ENCODE measurements at regions not wholly inside any gene's neighbourhood (a gene's known extent, or its start where the extent isn't known, plus 50 kb on each side); places are given as distances from the start of the nearest gene placed in this dataset.
"Not testable (repeated sequence)": the region's sequence is repeated elsewhere in the genome, so short reads cannot be mapped to it uniquely, and the experiment has no call there.

GRCh38 chr9:34907044-34907443 is 51.0 kb upstream of the PHF24 start:
- no peak for DNase-seq

GRCh38 chr9:34899535-34900158 is 58.4 kb upstream of the PHF24 start:
- peak; percentile 76 for DNase-seq

GRCh38 chr9:34898846-34899245 is 59.2 kb upstream of the PHF24 start:
- DNase-seq: no peak

GRCh38 chr9:34896112-34896511 is 62.0 kb upstream of the PHF24 start:
- DNase-seq: no peak

- DNase-seq: no peak
Measured at GRCh38 chr9:34892886-34893285, 65.2 kb upstream of the PHF24 start.

GRCh38 chr9:34891386-34891785 is 66.7 kb upstream of the PHF24 start:
- DNase-seq: no peak

GRCh38 chr9:34887841-34888240 is 70.2 kb upstream of the PHF24 start:
- no peak for DNase-seq

- DNase-seq: no peak
Measured at GRCh38 chr9:34884747-34885189, 73.3 kb upstream of the PHF24 start.

- DNase-seq: no peak
Measured at GRCh38 chr9:34876096-34876495, 82.0 kb upstream of the PHF24 start.

GRCh38 chr9:34869390-34869789 is 88.7 kb upstream of the PHF24 start:
- no peak for DNase-seq

GRCh38 chr9:34866614-34867013 is 91.5 kb upstream of the PHF24 start:
- no peak for DNase-seq

GRCh38 chr9:34863426-34863825 is 94.7 kb upstream of the PHF24 start:
- no peak for DNase-seq

- no peak for DNase-seq
Measured at GRCh38 chr9:34862836-34863235, 95.2 kb upstream of the PHF24 start.

GRCh38 chr9:34862043-34862442 is 96.0 kb upstream of the PHF24 start:
- DNase-seq: no peak

- not testable (repeated sequence) for DNase-seq
Measured at GRCh38 chr9:34855016-34855415, 103.1 kb upstream of the PHF24 start.

- DNase-seq: no peak
Measured at GRCh38 chr9:34830068-34830467, 120.1 kb upstream of the CCL21 start.

GRCh38 chr9:34826999-34827538 is 117.1 kb upstream of the CCL21 start:
- no peak for DNase-seq

- no peak for DNase-seq
Measured at GRCh38 chr9:34825775-34826174, 115.8 kb upstream of the CCL21 start.

GRCh38 chr9:34823778-34824177 is 113.8 kb upstream of the CCL21 start:
- no peak for DNase-seq

GRCh38 chr9:34810187-34810524 is 100.2 kb upstream of the CCL21 start:
- DNase-seq: no peak

GRCh38 chr9:34809504-34810186 is 99.7 kb upstream of the CCL21 start:
- no peak for DNase-seq

- no peak for DNase-seq
Measured at GRCh38 chr9:34802916-34803315, 93.0 kb upstream of the CCL21 start.

GRCh38 chr9:34797367-34797766 is 87.4 kb upstream of the CCL21 start:
- no peak for DNase-seq

GRCh38 chr9:34796924-34797323 is 87.0 kb upstream of the CCL21 start:
- DNase-seq: no peak

GRCh38 chr9:34793428-34793827 is 83.5 kb upstream of the CCL21 start:
- no peak for DNase-seq
